ENCODE measurements at regions not wholly inside any gene's neighbourhood (a gene's known extent, or its start where the extent isn't known, plus 50 kb on each side); places are given as distances from the start of the nearest gene placed in this dataset.

DNA sequence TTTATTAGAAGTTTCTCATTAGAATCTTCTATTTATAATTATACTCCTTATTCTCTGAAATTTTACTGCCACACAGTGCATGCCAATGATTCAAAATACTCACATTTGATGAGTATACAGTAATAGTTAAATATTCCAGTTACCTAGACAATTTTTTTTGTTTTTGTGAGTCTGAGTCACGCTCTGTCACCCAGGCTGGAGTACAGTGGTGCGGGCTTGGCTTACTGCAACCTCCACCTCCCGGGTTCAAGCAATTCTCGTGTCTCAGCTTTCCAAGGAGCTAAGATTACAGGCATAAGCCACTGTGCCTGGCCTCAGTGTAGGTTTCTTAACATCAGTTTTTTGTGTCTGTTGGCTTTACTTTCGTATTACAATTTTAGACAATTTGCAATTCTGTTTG is 87.1 kb downstream of the ZNF486 start:
- H3K9me3 Mint-ChIP-seq (ENCODE audit: unreplicated experiment): peaks cover 25% of the 10 kb centered on the region
- H3K27me3 Mint-ChIP-seq (ENCODE audit: unreplicated experiment): no peaks in the 10 kb centered on the region
- no peak overlapping the region for H3K27ac Mint-ChIP-seq (ENCODE audit: unreplicated experiment)
- no peak overlapping the region for H3K4me3 Mint-ChIP-seq (ENCODE audit: unreplicated experiment)
- TF ChIP-seq, protein P1, sequence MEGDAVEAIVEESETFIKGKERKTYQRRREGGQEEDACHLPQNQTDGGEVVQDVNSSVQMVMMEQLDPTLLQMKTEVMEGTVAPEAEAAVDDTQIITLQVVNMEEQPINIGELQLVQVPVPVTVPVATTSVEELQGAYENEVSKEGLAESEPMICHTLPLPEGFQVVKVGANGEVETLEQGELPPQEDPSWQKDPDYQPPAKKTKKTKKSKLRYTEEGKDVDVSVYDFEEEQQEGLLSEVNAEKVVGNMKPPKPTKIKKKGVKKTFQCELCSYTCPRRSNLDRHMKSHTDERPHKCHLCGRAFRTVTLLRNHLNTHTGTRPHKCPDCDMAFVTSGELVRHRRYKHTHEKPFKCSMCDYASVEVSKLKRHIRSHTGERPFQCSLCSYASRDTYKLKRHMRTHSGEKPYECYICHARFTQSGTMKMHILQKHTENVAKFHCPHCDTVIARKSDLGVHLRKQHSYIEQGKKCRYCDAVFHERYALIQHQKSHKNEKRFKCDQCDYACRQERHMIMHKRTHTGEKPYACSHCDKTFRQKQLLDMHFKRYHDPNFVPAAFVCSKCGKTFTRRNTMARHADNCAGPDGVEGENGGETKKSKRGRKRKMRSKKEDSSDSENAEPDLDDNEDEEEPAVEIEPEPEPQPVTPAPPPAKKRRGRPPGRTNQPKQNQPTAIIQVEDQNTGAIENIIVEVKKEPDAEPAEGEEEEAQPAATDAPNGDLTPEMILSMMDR (IDR thresholded peaks at IDR 0.05): no peak
- no peak for DNase-seq (ENCODE audit: extremely low spot score, unreplicated experiment)
- H3K4me1 Mint-ChIP-seq (ENCODE audit: unreplicated experiment): no peaks in the 10 kb centered on the region
- H3K36me3 Mint-ChIP-seq (ENCODE audit: unreplicated experiment): peaks cover 2% of the 10 kb centered on the region

DNA sequence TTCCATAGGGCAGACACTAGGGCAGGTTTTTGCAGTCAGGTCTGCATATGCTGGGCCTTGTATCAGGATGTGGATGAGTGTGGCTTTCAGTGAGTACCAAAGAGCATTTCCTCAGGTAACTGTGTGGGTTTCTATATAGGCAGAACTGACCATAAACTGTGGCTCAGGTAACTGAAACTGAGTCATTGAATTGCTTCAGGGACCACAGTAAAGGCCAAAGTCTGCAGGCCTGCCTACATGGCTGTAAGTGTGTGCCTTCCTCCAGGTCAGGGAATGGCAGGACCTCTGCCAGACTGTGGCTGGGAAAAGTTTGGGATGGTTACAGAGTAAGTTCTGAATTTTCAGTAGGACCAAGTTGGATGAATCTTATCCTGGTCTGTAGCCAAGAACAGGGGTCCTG is 85.6 kb downstream of the ZNF486 start:
- no peak for DNase-seq (ENCODE audit: extremely low spot score, unreplicated experiment)
- H3K9me3 Mint-ChIP-seq (ENCODE audit: unreplicated experiment): peaks cover 11% of the 10 kb centered on the region
- H3K27ac Mint-ChIP-seq (ENCODE audit: unreplicated experiment): no peak overlapping the region
- H3K27me3 Mint-ChIP-seq (ENCODE audit: unreplicated experiment): no peaks in the 10 kb centered on the region
- no peaks in the 10 kb centered on the region for H3K4me1 Mint-ChIP-seq (ENCODE audit: unreplicated experiment)
- TF ChIP-seq, protein P1 (IDR thresholded peaks at IDR 0.05): no peak
- no peak overlapping the region for H3K4me3 Mint-ChIP-seq (ENCODE audit: unreplicated experiment)
- no peaks in the 10 kb centered on the region for H3K36me3 Mint-ChIP-seq (ENCODE audit: unreplicated experiment)

DNA sequence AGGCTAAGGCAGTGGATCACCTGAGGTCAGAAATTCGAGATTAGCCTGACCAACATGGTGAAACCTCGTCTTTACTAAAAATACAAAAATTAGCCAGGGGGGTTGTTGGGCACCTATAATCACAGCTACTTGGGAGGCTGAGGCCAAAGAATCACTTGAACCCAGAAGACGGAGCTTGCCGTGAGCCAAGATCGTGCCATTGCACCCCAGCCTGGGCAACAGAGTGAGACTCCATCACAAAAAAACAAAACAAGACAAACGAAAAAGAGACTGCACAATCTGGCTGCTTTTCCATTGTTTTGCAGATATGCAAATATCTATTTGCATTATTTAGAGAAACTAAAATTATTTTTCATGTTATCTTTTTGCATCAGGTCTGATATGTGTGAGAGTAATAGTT is 83.6 kb downstream of the ZNF486 start:
- Mint-ChIP-seq H3K27ac (ENCODE audit: unreplicated experiment) (no peak overlapping the region), H3K9me3 (ENCODE audit: unreplicated experiment) (peaks cover 5% of the 10 kb centered on the region), H3K4me3 (ENCODE audit: unreplicated experiment) (no peak overlapping the region), H3K4me1 (ENCODE audit: unreplicated experiment) (no peaks in the 10 kb centered on the region), H3K36me3 (ENCODE audit: unreplicated experiment) (no peaks in the 10 kb centered on the region), H3K27me3 (ENCODE audit: unreplicated experiment) (no peaks in the 10 kb centered on the region)
- DNase-seq (ENCODE audit: extremely low spot score, unreplicated experiment): no peak
- TF ChIP-seq, protein P1 (IDR thresholded peaks at IDR 0.05): no peak

- no peak for DNase-seq (ENCODE audit: extremely low spot score, unreplicated experiment)
- no peaks in the 10 kb centered on the region for H3K27me3 Mint-ChIP-seq (ENCODE audit: unreplicated experiment)
- no peak overlapping the region for H3K27ac Mint-ChIP-seq (ENCODE audit: unreplicated experiment)
- no peaks in the 10 kb centered on the region for H3K4me1 Mint-ChIP-seq (ENCODE audit: unreplicated experiment)
- H3K4me3 Mint-ChIP-seq (ENCODE audit: unreplicated experiment): no peak overlapping the region
- TF ChIP-seq, protein P1 (IDR thresholded peaks at IDR 0.05): no peak
- no peaks in the 10 kb centered on the region for H3K36me3 Mint-ChIP-seq (ENCODE audit: unreplicated experiment)
- H3K9me3 Mint-ChIP-seq (ENCODE audit: unreplicated experiment): peaks cover 7% of the 10 kb centered on the region
Observed at GRCh38 chr19:20250121-20250520, 83.1 kb downstream of the ZNF486 start.

Small RNA genes lying in the stretch of these regions (microRNA-seq; reads per million reads assigned to microRNA genes)
- 9.3 reads per million, percentile 10 among the genes with 10 or more reads in this experiment for gene MIR1270 (ENCODE audit: unreplicated experiment)

All from osteocyte (in vitro differentiated cells).